ENCODE measurements at regions not wholly inside any gene's neighbourhood (a gene's known extent, or its start where the extent isn't known, plus 50 kb on each side); places are given as distances from the start of the nearest gene placed in this dataset.
"Not testable (repeated sequence)": the region's sequence is repeated elsewhere in the genome, so short reads cannot be mapped to it uniquely, and the experiment has no call there.

GRCh38 chr22:49514211-49514610, 313.5 kb downstream of the BRD1 start:
- POLR2A ChIA-PET, result no interaction called here
- DNase-seq, result no peak
- Mint-ChIP-seq H3K36me3 (ENCODE audit: low read depth) (peaks cover 28% of the 10 kb centered on the region), H3K4me3 (no peak overlapping the region), H3K4me1 (peaks cover 14% of the 10 kb centered on the region), H3K9me3 (peaks cover 30% of the 10 kb centered on the region), H3K27ac (no peak overlapping the region), H3K27me3 (no peaks in the 10 kb centered on the region)
- CTCF ChIA-PET, result no interaction called here

GRCh38 chr22:49513358-49513851, 314.3 kb downstream of the BRD1 start:
- no peaks in the 10 kb centered on the region for H3K27me3 Mint-ChIP-seq
- peaks cover 28% of the 10 kb centered on the region for H3K36me3 Mint-ChIP-seq (ENCODE audit: low read depth)
- no peak overlapping the region for H3K27ac Mint-ChIP-seq
- DNase-seq, result no peak
- peaks cover 14% of the 10 kb centered on the region for H3K4me1 Mint-ChIP-seq
- ChIA-PET CTCF (interaction anchor here (1.1 kb wide), 1 partner anchor 11 kb away, joined by 3 read pairs; no protein-coding TSS in a partner anchor), POLR2A (no interaction called here)
- H3K4me3 Mint-ChIP-seq, result no peak overlapping the region
- H3K9me3 Mint-ChIP-seq, result peaks cover 30% of the 10 kb centered on the region

GRCh38 chr22:49512487-49513165, 315.0 kb downstream of the BRD1 start:
- no peak overlapping the region for H3K4me3 Mint-ChIP-seq
- H3K27me3 Mint-ChIP-seq, result no peaks in the 10 kb centered on the region
- peaks cover 14% of the 10 kb centered on the region for H3K4me1 Mint-ChIP-seq
- H3K9me3 Mint-ChIP-seq, result peaks cover 34% of the 10 kb centered on the region
- peaks cover 30% of the 10 kb centered on the region for H3K36me3 Mint-ChIP-seq (ENCODE audit: low read depth)
- no peak for DNase-seq
- ChIA-PET CTCF (interaction anchor here (1.1 kb wide), 1 partner anchor 10 kb away, joined by 3 read pairs; no protein-coding TSS in a partner anchor), POLR2A (no interaction called here)
- peak overlapping the region; percentile 73 for H3K27ac Mint-ChIP-seq

- peak; percentile 16 for DNase-seq
- H3K4me3 Mint-ChIP-seq, POLR2A ChIA-PET: not testable (repeated sequence)
Measured at GRCh38 chr22:49511393-49512189, 316.1 kb downstream of the BRD1 start.

GRCh38 chr22:49510718-49511117, 317.0 kb downstream of the BRD1 start:
- H3K4me3 Mint-ChIP-seq, result no peak overlapping the region
- H3K36me3 Mint-ChIP-seq (ENCODE audit: low read depth), result peaks cover 30% of the 10 kb centered on the region
- CTCF ChIA-PET, result interaction anchor here (0.6 kb wide), 1 partner anchor 10 kb away, joined by 3 read pairs; no protein-coding TSS in a partner anchor
- H3K9me3 Mint-ChIP-seq, result peaks cover 40% of the 10 kb centered on the region
- POLR2A ChIA-PET, result no interaction called here
- peak overlapping the region; percentile 89 for H3K27ac Mint-ChIP-seq
- peaks cover 14% of the 10 kb centered on the region for H3K4me1 Mint-ChIP-seq
- H3K27me3 Mint-ChIP-seq, result no peaks in the 10 kb centered on the region
- DNase-seq, result no peak

More at GRCh38 chr22:49511393-49512189, 316.1 kb downstream of the BRD1 start:
- peaks cover 30% of the 10 kb centered on the region for H3K36me3 Mint-ChIP-seq (ENCODE audit: low read depth)
- H3K27ac Mint-ChIP-seq, result peak overlapping the region; percentile 89
- peaks cover 36% of the 10 kb centered on the region for H3K9me3 Mint-ChIP-seq
- CTCF ChIA-PET, H3K27me3 Mint-ChIP-seq: not testable (repeated sequence)
- peaks cover 14% of the 10 kb centered on the region for H3K4me1 Mint-ChIP-seq

- no peak for DNase-seq
- H3K4me3 Mint-ChIP-seq, result no peak overlapping the region
- ChIA-PET POLR2A (no interaction called here), CTCF (interaction anchor here (0.6 kb wide), 1 partner anchor 13 kb away, joined by 3 read pairs; no protein-coding TSS in a partner anchor)
- H3K4me1 Mint-ChIP-seq, result peaks cover 14% of the 10 kb centered on the region
- H3K27ac Mint-ChIP-seq, result no peak overlapping the region
- no peaks in the 10 kb centered on the region for H3K27me3 Mint-ChIP-seq
- H3K9me3 Mint-ChIP-seq, result peaks cover 38% of the 10 kb centered on the region
- H3K36me3 Mint-ChIP-seq (ENCODE audit: low read depth), result peaks cover 27% of the 10 kb centered on the region
Measured at GRCh38 chr22:49509016-49509415, 318.7 kb downstream of the BRD1 start.

- no peak for DNase-seq
- H3K36me3 Mint-ChIP-seq (ENCODE audit: low read depth), result peaks cover 27% of the 10 kb centered on the region
- CTCF ChIA-PET, result interaction anchor here (0.6 kb wide), 1 partner anchor 12 kb away, joined by 3 read pairs; no protein-coding TSS in a partner anchor
Measured at GRCh38 chr22:49508561-49508960, 319.1 kb downstream of the BRD1 start.

GRCh38 chr22:49507607-49508292, 319.9 kb downstream of the BRD1 start:
- peaks cover 31% of the 10 kb centered on the region for H3K9me3 Mint-ChIP-seq
- peaks cover 25% of the 10 kb centered on the region for H3K36me3 Mint-ChIP-seq (ENCODE audit: low read depth)
- DNase-seq, result no peak
- ChIA-PET CTCF (no interaction called here), POLR2A (no interaction called here)
- peaks cover 18% of the 10 kb centered on the region for H3K4me1 Mint-ChIP-seq
- no peak overlapping the region for H3K27ac Mint-ChIP-seq
- H3K4me3 Mint-ChIP-seq, result no peak overlapping the region
- H3K27me3 Mint-ChIP-seq, result no peaks in the 10 kb centered on the region

More at GRCh38 chr22:49508561-49508960, 319.1 kb downstream of the BRD1 start:
- Mint-ChIP-seq H3K27me3 (no peaks in the 10 kb centered on the region), H3K9me3 (peaks cover 34% of the 10 kb centered on the region), H3K27ac (no peak overlapping the region), H3K4me1 (peaks cover 15% of the 10 kb centered on the region), H3K4me3 (no peak overlapping the region)
- POLR2A ChIA-PET, result no interaction called here

- POLR2A ChIA-PET, result no interaction called here
- Mint-ChIP-seq H3K27me3 (no peaks in the 10 kb centered on the region), H3K36me3 (ENCODE audit: low read depth) (peaks cover 13% of the 10 kb centered on the region), H3K4me1 (peaks cover 10% of the 10 kb centered on the region), H3K9me3 (peaks cover 27% of the 10 kb centered on the region), H3K4me3 (no peak overlapping the region), H3K27ac (no peak overlapping the region)
- CTCF ChIA-PET, result no interaction called here
- no peak for DNase-seq
Measured at GRCh38 chr22:49506010-49506400, 321.7 kb downstream of the BRD1 start.

GRCh38 chr22:49505337-49506009, 322.2 kb downstream of the BRD1 start:
- H3K9me3 Mint-ChIP-seq, result peaks cover 21% of the 10 kb centered on the region
- CTCF ChIA-PET, result no interaction called here
- H3K4me1 Mint-ChIP-seq, result peaks cover 8% of the 10 kb centered on the region
- POLR2A ChIA-PET, result no interaction called here
- no peak overlapping the region for H3K27ac Mint-ChIP-seq
- no peak for DNase-seq
- peaks cover 9% of the 10 kb centered on the region for H3K36me3 Mint-ChIP-seq (ENCODE audit: low read depth)
- H3K27me3 Mint-ChIP-seq, result no peaks in the 10 kb centered on the region
- H3K4me3 Mint-ChIP-seq, result no peak overlapping the region

- Mint-ChIP-seq H3K36me3 (ENCODE audit: low read depth) (peaks cover 2% of the 10 kb centered on the region), H3K27ac (no peak overlapping the region), H3K4me3 (no peak overlapping the region), H3K9me3 (peaks cover 10% of the 10 kb centered on the region), H3K4me1 (peaks cover 8% of the 10 kb centered on the region), H3K27me3 (no peaks in the 10 kb centered on the region)
- POLR2A ChIA-PET, result no interaction called here
- CTCF ChIA-PET, result no interaction called here
- no peak for DNase-seq
Measured at GRCh38 chr22:49503896-49504521, 323.7 kb downstream of the BRD1 start.

GRCh38 chr22:49503321-49503720, 324.4 kb downstream of the BRD1 start:
- POLR2A ChIA-PET, result no interaction called here
- Mint-ChIP-seq H3K27me3 (no peaks in the 10 kb centered on the region), H3K4me1 (peaks cover 8% of the 10 kb centered on the region), H3K9me3 (peaks cover 10% of the 10 kb centered on the region), H3K27ac (no peak overlapping the region), H3K36me3 (ENCODE audit: low read depth) (peaks cover 2% of the 10 kb centered on the region), H3K4me3 (no peak overlapping the region)
- DNase-seq, result no peak
- CTCF ChIA-PET, result no interaction called here

Measured in activated CD4-positive, alpha-beta T cell treated with anti-CD3 and anti-CD28 coated beads, Interleukin-2, amount 10 ng/mL, durations not matched to agents 7 days and 5 days (primary cell).